ENCODE measurements at regions not wholly inside any gene's neighbourhood (a gene's known extent, or its start where the extent isn't known, plus 50 kb on each side); places are given as distances from the start of the nearest gene placed in this dataset.

GRCh38 chr13:30560212-30560611 is 57.5 kb upstream of the USPL1 start:
- no peak overlapping the region for H3K4me3 ChIP-seq (ENCODE audit: insufficient read depth, low read depth, low read length)
- H3K79me2 ChIP-seq (ENCODE audit: insufficient read depth, low read length), result no peaks in the 10 kb centered on the region
- peaks cover 9% of the 10 kb centered on the region for H3K4me1 ChIP-seq (ENCODE audit: insufficient read depth, low read length)
- no peak overlapping the region for H3K27ac Mint-ChIP-seq (ENCODE audit: unreplicated experiment)
- no peaks in the 10 kb centered on the region for H3K9me3 ChIP-seq (ENCODE audit: insufficient read depth, low read depth, low read length)
- no peak overlapping the region for H2AFZ ChIP-seq (ENCODE audit: low read depth, low read length)
- no peak overlapping the region for H3K9ac ChIP-seq (ENCODE audit: low read length)
- DNase-seq (ENCODE audit: low read depth), result peak; percentile 17
- no peak for FAIRE-seq
- H3K36me3 ChIP-seq (ENCODE audit: insufficient read depth, low read length), result no peaks in the 10 kb centered on the region
- H3K36me3 Mint-ChIP-seq (ENCODE audit: low read depth, unreplicated experiment), result no peaks in the 10 kb centered on the region
- H3K4me2 ChIP-seq (ENCODE audit: low read length), result no peak overlapping the region
- H3K4me3 Mint-ChIP-seq (ENCODE audit: unreplicated experiment), result no peak overlapping the region
- no peaks in the 10 kb centered on the region for H3K27me3 Mint-ChIP-seq (ENCODE audit: low read depth, unreplicated experiment)
- no peaks in the 10 kb centered on the region for H3K27me3 ChIP-seq (ENCODE audit: insufficient read depth, low read length)
- no peak overlapping the region for H3K27ac ChIP-seq (ENCODE audit: low read depth, low read length)
- peaks cover 19% of the 10 kb centered on the region for H3K4me1 Mint-ChIP-seq (ENCODE audit: low read depth, unreplicated experiment)
- H3K9me3 Mint-ChIP-seq (ENCODE audit: unreplicated experiment), result no peaks in the 10 kb centered on the region
- H4K20me1 ChIP-seq (ENCODE audit: insufficient read depth, low read length), result no peaks in the 10 kb centered on the region
- TF ChIP-seq CTCF (IDR thresholded peaks at IDR 0.05; ENCODE audit: insufficient read depth, low read depth, low read length), result no peak

GRCh38 chr13:30561511-30561910 is 56.2 kb upstream of the USPL1 start:
- Histone ChIP-seq H3K79me2 (ENCODE audit: insufficient read depth, low read length) (no peaks in the 10 kb centered on the region), H3K27ac (ENCODE audit: low read depth, low read length) (no peak overlapping the region), H3K9ac (ENCODE audit: low read length) (no peak overlapping the region), H3K4me1 (ENCODE audit: insufficient read depth, low read length) (peaks cover 9% of the 10 kb centered on the region), H3K27me3 (ENCODE audit: insufficient read depth, low read length) (no peaks in the 10 kb centered on the region), H4K20me1 (ENCODE audit: insufficient read depth, low read length) (no peaks in the 10 kb centered on the region), H3K9me3 (ENCODE audit: insufficient read depth, low read depth, low read length) (no peaks in the 10 kb centered on the region), H2AFZ (ENCODE audit: low read depth, low read length) (no peak overlapping the region), H3K36me3 (ENCODE audit: insufficient read depth, low read length) (no peaks in the 10 kb centered on the region), H3K4me3 (ENCODE audit: insufficient read depth, low read depth, low read length) (no peak overlapping the region), H3K4me2 (ENCODE audit: low read length) (peak overlapping the region; percentile 4)
- H3K27me3 Mint-ChIP-seq (ENCODE audit: low read depth, unreplicated experiment), result no peaks in the 10 kb centered on the region
- no peak overlapping the region for H3K27ac Mint-ChIP-seq (ENCODE audit: unreplicated experiment)
- no peaks in the 10 kb centered on the region for H3K9me3 Mint-ChIP-seq (ENCODE audit: unreplicated experiment)
- no peak overlapping the region for H3K4me3 Mint-ChIP-seq (ENCODE audit: unreplicated experiment)
- H3K4me1 Mint-ChIP-seq (ENCODE audit: low read depth, unreplicated experiment), result peaks cover 29% of the 10 kb centered on the region
- DNase-seq (ENCODE audit: low read depth) (peak; percentile 34), FAIRE-seq (no peak)
- H3K36me3 Mint-ChIP-seq (ENCODE audit: low read depth, unreplicated experiment), result no peaks in the 10 kb centered on the region
- TF ChIP-seq EZH2 (IDR thresholded peaks at IDR 0.05; ENCODE audit: insufficient read depth, low read length) (no peak), CTCF (IDR thresholded peaks at IDR 0.05; ENCODE audit: insufficient read depth, low read depth, low read length) (no peak)

GRCh38 chr13:30564489-30564888 is 53.2 kb upstream of the USPL1 start:
- no peak for FAIRE-seq
- Histone ChIP-seq H3K79me2 (ENCODE audit: insufficient read depth, low read length) (no peaks in the 10 kb centered on the region), H3K27me3 (ENCODE audit: insufficient read depth, low read length) (no peaks in the 10 kb centered on the region), H3K36me3 (ENCODE audit: insufficient read depth, low read length) (no peaks in the 10 kb centered on the region), H3K9me3 (ENCODE audit: insufficient read depth, low read depth, low read length) (no peaks in the 10 kb centered on the region), H3K9ac (ENCODE audit: low read length) (no peak overlapping the region), H3K4me1 (ENCODE audit: insufficient read depth, low read length) (peaks cover 13% of the 10 kb centered on the region), H3K4me2 (ENCODE audit: low read length) (no peak overlapping the region), H3K27ac (ENCODE audit: low read depth, low read length) (no peak overlapping the region), H4K20me1 (ENCODE audit: insufficient read depth, low read length) (no peaks in the 10 kb centered on the region), H3K4me3 (ENCODE audit: insufficient read depth, low read depth, low read length) (no peak overlapping the region), H2AFZ (ENCODE audit: low read depth, low read length) (no peak overlapping the region)
- H3K36me3 Mint-ChIP-seq (ENCODE audit: low read depth, unreplicated experiment), result no peaks in the 10 kb centered on the region
- H3K27ac Mint-ChIP-seq (ENCODE audit: unreplicated experiment), result no peak overlapping the region
- no peak for TF ChIP-seq CTCF (IDR thresholded peaks at IDR 0.05; ENCODE audit: insufficient read depth, low read depth, low read length)
- no peak for TF ChIP-seq EZH2 (IDR thresholded peaks at IDR 0.05; ENCODE audit: insufficient read depth, low read length)
- no peaks in the 10 kb centered on the region for H3K27me3 Mint-ChIP-seq (ENCODE audit: low read depth, unreplicated experiment)
- no peak overlapping the region for H3K4me3 Mint-ChIP-seq (ENCODE audit: unreplicated experiment)
- H3K9me3 Mint-ChIP-seq (ENCODE audit: unreplicated experiment), result no peaks in the 10 kb centered on the region
- peaks cover 37% of the 10 kb centered on the region for H3K4me1 Mint-ChIP-seq (ENCODE audit: low read depth, unreplicated experiment)
- no peak for DNase-seq (ENCODE audit: low read depth)
